H9 (cell line): ENCODE measurements at regions not wholly inside any gene's neighbourhood (a gene's known extent, or its start where the extent isn't known, plus 50 kb on each side); places are given as distances from the start of the nearest gene placed in this dataset.

Source experiments
- DNase-seq: peaks from one replicate; pipeline ENCODE4 v3.0.0-alpha.2; 2017
- H2AFZ ChIP-seq: one replicate; pipeline ENCODE4 v1.6.1; 2013; ENCODE audit warnings: mild to moderate bottlenecking, low read length, control low read depth, moderate library complexity
- H2AK5ac ChIP-seq: 2 replicates; pipeline ENCODE4 v1.6.1; 2013; ENCODE audit warnings: low read length, control low read depth, mixed read lengths; ENCODE audit not compliant: insufficient read length
- H2BK120ac ChIP-seq: one replicate; pipeline ENCODE4 v1.6.1; 2013; ENCODE audit warnings: low read depth, mild to moderate bottlenecking, low read length, control low read depth, inconsistent platforms; ENCODE audit not compliant: poor library complexity, severe bottlenecking
- H2BK12ac ChIP-seq: 2 replicates; pipeline ENCODE4 v1.6.1; 2013; ENCODE audit warnings: low read length, control low read depth, mixed read lengths, low read depth; ENCODE audit not compliant: insufficient read length
- H2BK15ac ChIP-seq: 2 replicates; pipeline ENCODE4 v1.6.1; 2013; ENCODE audit warnings: low read depth, low read length, control low read depth
- H2BK20ac ChIP-seq: one replicate; pipeline ENCODE4 v1.6.1; 2013; ENCODE audit warnings: low read depth, mild to moderate bottlenecking, low read length, control low read depth, inconsistent platforms; ENCODE audit not compliant: poor library complexity, severe bottlenecking
- H2BK5ac ChIP-seq: 2 replicates; pipeline ENCODE4 v1.6.1; 2013; ENCODE audit warnings: low read length, control low read depth, mixed read lengths; ENCODE audit not compliant: insufficient read length
- H3K14ac ChIP-seq: 2 replicates; pipeline ENCODE4 v1.6.1; 2013; ENCODE audit warnings: low read length, control low read depth; ENCODE audit not compliant: insufficient read depth
- H3K18ac ChIP-seq: 2 replicates; pipeline ENCODE4 v1.6.1; 2013; ENCODE audit warnings: low read depth, mild to moderate bottlenecking, mixed read lengths, low read length, control low read depth; ENCODE audit not compliant: insufficient read length
- H3K23ac ChIP-seq: 2 replicates; pipeline ENCODE4 v1.6.1; 2013; ENCODE audit warnings: low read length, control low read depth, mixed read lengths, low read depth; ENCODE audit not compliant: insufficient read length
- H3K23me2 ChIP-seq: 2 replicates; pipeline ENCODE4 v1.6.1; 2013; ENCODE audit warnings: low read depth, mild to moderate bottlenecking, mixed read lengths, low read length, control low read depth; ENCODE audit not compliant: insufficient read length, poor library complexity, severe bottlenecking
- H3K27ac ChIP-seq: 2 replicates; pipeline ENCODE4 v1.5.1; 2013; ENCODE audit warnings: low read length, control low read depth, mixed read lengths, low read depth; ENCODE audit not compliant: insufficient read length
- H3K27me3 ChIP-seq: 2 replicates; pipeline ENCODE4 v1.6.1; 2013; ENCODE audit warnings: low read length, control low read depth, inconsistent platforms; ENCODE audit not compliant: insufficient read depth
- H3K4ac ChIP-seq: 2 replicates; pipeline ENCODE4 v1.6.1; 2013; ENCODE audit warnings: low read depth, mild to moderate bottlenecking, control low read depth, inconsistent platforms, low read length, moderate library complexity
- H3K4me1 ChIP-seq: 2 replicates; pipeline ENCODE4 v1.6.1; 2013; ENCODE audit warnings: low read length, control low read depth, inconsistent platforms; ENCODE audit not compliant: insufficient read depth
- H3K4me2 ChIP-seq: 2 replicates; pipeline ENCODE4 v1.6.1; 2013; ENCODE audit warnings: low read length, control low read depth, mixed read lengths; ENCODE audit not compliant: insufficient read length, insufficient read depth
- H3K56ac ChIP-seq: 2 replicates; pipeline ENCODE4 v1.6.1; 2013; ENCODE audit warnings: low read depth, mild to moderate bottlenecking, mixed read lengths, low read length, control low read depth; ENCODE audit not compliant: insufficient read length
- H3K79me1 ChIP-seq: 2 replicates; pipeline ENCODE4 v1.6.1; 2013; ENCODE audit warnings: low read depth, mild to moderate bottlenecking, moderate library complexity, low read length, control low read depth, inconsistent platforms; ENCODE audit not compliant: insufficient read depth, poor library complexity, severe bottlenecking
- H3K79me2 ChIP-seq: 2 replicates; pipeline ENCODE4 v1.6.1; 2013; ENCODE audit warnings: low read length, control low read depth, inconsistent platforms; ENCODE audit not compliant: insufficient read depth
- H3K9ac ChIP-seq: 2 replicates; pipeline ENCODE4 v1.6.1; 2013; ENCODE audit warnings: low read length, control low read depth, mixed read lengths; ENCODE audit not compliant: insufficient read length; ENCODE audit errors: extremely low read depth
- H3K9me3 ChIP-seq: one replicate; pipeline ENCODE4 v1.6.1; 2013; ENCODE audit warnings: low read depth, low read length, inconsistent platforms; ENCODE audit not compliant: control insufficient read depth
- H3T11ph ChIP-seq: one replicate; pipeline ENCODE4 v1.6.1; 2013; ENCODE audit warnings: mild to moderate bottlenecking, low read length, control low read depth, inconsistent platforms
- H4K20me1 ChIP-seq: one replicate; pipeline ENCODE4 v1.6.1; 2013; ENCODE audit not compliant: control insufficient read depth, insufficient read length, insufficient read depth
- H4K5ac ChIP-seq: 2 replicates; pipeline ENCODE4 v1.6.1; 2013; ENCODE audit warnings: low read depth, mild to moderate bottlenecking, mixed read lengths, low read length, control low read depth; ENCODE audit not compliant: insufficient read length
- H4K8ac ChIP-seq: replicated peaks from 2 replicates; pipeline ENCODE4 v1.6.1; 2013; ENCODE audit warnings: low read length, control low read depth, mixed read lengths, low read depth; ENCODE audit not compliant: insufficient read length
- H4K91ac ChIP-seq: 2 replicates; pipeline ENCODE4 v1.6.1; 2013; ENCODE audit warnings: low read depth, mild to moderate bottlenecking, moderate library complexity, mixed read lengths, low read length, control low read depth; ENCODE audit not compliant: insufficient read length
- H3K27ac Mint-ChIP-seq, 3 experiments: 2 replicates in 2 of 3; 3 replicates in 1 of 3; pipeline ENCODE4 v1.8.0; 2020 to 2021; ENCODE audit warnings: mixed read lengths in 3 of 3, mild to moderate bottlenecking in 1 of 3, moderate library complexity in 1 of 3
- H3K27me3 Mint-ChIP-seq: 2 replicates; pipeline ENCODE4 v1.8.0; 2021; ENCODE audit warnings: low read depth, mild to moderate bottlenecking, moderate library complexity, mixed read lengths
- H3K36me3 Mint-ChIP-seq, 3 experiments: 2 replicates in 2 of 3; 3 replicates in 1 of 3; pipeline ENCODE4 v1.8.0; 2020 to 2021; ENCODE audit warnings: low read depth in 3 of 3, mixed read lengths in 3 of 3; ENCODE audit not compliant: insufficient read depth in 1 of 3
- H3K4me1 Mint-ChIP-seq, 2 experiments: 2 replicates each; pipeline ENCODE4 v1.8.0; 2020; ENCODE audit warnings: mixed read lengths in 2 of 2
- H3K4me3 Mint-ChIP-seq, 2 experiments: 2 replicates in 1 of 2; 3 replicates in 1 of 2; pipeline ENCODE4 v1.8.0; 2020 to 2021; ENCODE audit warnings: mild to moderate bottlenecking in 2 of 2, mixed read lengths in 2 of 2, moderate library complexity in 1 of 2
- H3K9me3 Mint-ChIP-seq, 2 experiments: 2 replicates in 1 of 2; 3 replicates in 1 of 2; pipeline ENCODE4 v1.8.0; 2020; ENCODE audit warnings: mild to moderate bottlenecking in 2 of 2, mixed read lengths in 2 of 2, moderate library complexity in 1 of 2
- CTCF ChIP-seq: fragments of 200-600 bp; sonication (generic); conservative IDR thresholded peaks from 3 replicates; pipeline ENCODE4 v1.8.0; 2021; ENCODE audit warnings: antibody characterized with exemption, mild to moderate bottlenecking
- WGBS: extraction: QIAGEN DNeasy Blood & Tissue Kit; methylation state at CpG from one replicate; pipeline ENCODE4 v1.1.7; 2013; ENCODE audit warnings: missing lambda C conversion rate, low lambda C conversion rate, mixed read lengths; ENCODE audit not compliant: insufficient read length; ENCODE audit errors: extremely low coverage; 5-methylcytosine and 5-hydroxymethylcytosine counted together

GRCh38 chr5:74251141-74252035 lies 389.1 kb downstream of the ENC1 start:
- Histone ChIP-seq H2BK12ac (no peak overlapping the region), H3T11ph (no peak overlapping the region), H4K8ac (no peak overlapping the region), H2BK120ac (no peak overlapping the region), H2AFZ (no peak overlapping the region), H3K27ac (no peak overlapping the region), H3K4ac (no peak overlapping the region), H3K79me1 (no peaks in the 10 kb centered on the region), H3K23ac (no peak overlapping the region), H2BK20ac (no peak overlapping the region), H2BK15ac (no peak overlapping the region), H3K23me2 (no peaks in the 10 kb centered on the region), H3K79me2 (no peaks in the 10 kb centered on the region), H4K5ac (no peak overlapping the region), H3K9ac (no peak overlapping the region), H4K20me1 (no peaks in the 10 kb centered on the region), H2BK5ac (no peak overlapping the region), H2AK5ac (no peak overlapping the region), H3K56ac (no peak overlapping the region), H3K14ac (no peak overlapping the region), H4K91ac (no peak overlapping the region), H3K4me2 (no peak overlapping the region), H3K27me3 (no peaks in the 10 kb centered on the region), H3K18ac (no peak overlapping the region), H3K4me1 (no peaks in the 10 kb centered on the region; the same call in 1 of the 2 replicates), H3K9me3 (no peaks in the 10 kb centered on the region)
- H3K36me3 Mint-ChIP-seq: no peaks in the 10 kb centered on the region
- no CpG with 5 or more reads among the region's 9 CpGs for WGBS
- H3K9me3 Mint-ChIP-seq: no peaks in the 10 kb centered on the region
- no peaks in the 10 kb centered on the region for H3K27me3 Mint-ChIP-seq
- H3K27ac Mint-ChIP-seq: peak overlapping the region in 1 of 3 experiments; percentile 78; a peak in 1 of 7 replicates
- no peak overlapping the region for H3K4me3 Mint-ChIP-seq
- DNase-seq: no peak
- peaks cover 8% of the 10 kb centered on the region in 2 experiments for H3K4me1 Mint-ChIP-seq
- no peak for TF ChIP-seq CTCF
